ENCODE measurements at regions not wholly inside any gene's neighbourhood (a gene's known extent, or its start where the extent isn't known, plus 50 kb on each side); places are given as distances from the start of the nearest gene placed in this dataset.

DNA sequence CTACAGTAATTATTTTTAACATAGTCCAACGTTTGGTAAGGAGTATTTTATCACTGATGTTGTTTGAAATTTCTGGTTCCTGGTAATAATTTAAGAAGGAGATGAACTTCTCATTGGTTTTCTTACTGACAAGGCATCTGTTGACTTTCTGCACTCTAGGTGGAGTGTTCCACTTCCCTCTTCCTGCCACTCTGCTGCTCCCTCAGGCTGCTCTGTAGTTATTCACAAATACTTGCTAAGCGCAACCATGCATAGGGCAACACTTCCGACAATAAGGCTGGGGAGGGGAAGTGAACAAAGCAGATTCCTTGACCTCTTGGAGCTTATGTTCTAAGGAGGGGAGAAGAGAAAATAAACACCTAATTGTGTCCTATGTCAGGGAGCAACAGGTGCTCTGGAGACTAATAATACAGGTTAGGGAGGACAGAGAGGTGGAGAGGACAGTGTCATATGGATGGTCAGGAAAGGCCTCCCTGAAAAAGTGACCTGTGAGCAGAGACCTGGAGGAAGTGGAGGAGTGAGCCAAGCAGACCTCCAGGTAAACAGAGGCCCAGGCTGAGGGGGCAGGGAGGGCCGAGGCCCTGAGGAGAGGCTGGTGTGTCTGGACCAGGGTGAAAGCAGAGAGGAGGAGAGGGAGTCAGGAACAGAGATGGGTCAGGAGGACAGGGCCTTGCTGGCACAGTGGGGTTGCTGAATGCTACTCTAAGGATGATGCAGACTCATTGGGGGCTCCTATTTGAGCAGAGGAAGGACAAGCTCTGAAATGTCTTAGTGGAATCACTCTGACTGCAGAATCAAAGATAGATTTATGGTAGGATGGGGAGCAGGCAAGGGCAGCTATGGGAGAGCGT is 134.8 kb upstream of the SLC24A3 start:
- ATAC-seq, result no peak

DNA sequence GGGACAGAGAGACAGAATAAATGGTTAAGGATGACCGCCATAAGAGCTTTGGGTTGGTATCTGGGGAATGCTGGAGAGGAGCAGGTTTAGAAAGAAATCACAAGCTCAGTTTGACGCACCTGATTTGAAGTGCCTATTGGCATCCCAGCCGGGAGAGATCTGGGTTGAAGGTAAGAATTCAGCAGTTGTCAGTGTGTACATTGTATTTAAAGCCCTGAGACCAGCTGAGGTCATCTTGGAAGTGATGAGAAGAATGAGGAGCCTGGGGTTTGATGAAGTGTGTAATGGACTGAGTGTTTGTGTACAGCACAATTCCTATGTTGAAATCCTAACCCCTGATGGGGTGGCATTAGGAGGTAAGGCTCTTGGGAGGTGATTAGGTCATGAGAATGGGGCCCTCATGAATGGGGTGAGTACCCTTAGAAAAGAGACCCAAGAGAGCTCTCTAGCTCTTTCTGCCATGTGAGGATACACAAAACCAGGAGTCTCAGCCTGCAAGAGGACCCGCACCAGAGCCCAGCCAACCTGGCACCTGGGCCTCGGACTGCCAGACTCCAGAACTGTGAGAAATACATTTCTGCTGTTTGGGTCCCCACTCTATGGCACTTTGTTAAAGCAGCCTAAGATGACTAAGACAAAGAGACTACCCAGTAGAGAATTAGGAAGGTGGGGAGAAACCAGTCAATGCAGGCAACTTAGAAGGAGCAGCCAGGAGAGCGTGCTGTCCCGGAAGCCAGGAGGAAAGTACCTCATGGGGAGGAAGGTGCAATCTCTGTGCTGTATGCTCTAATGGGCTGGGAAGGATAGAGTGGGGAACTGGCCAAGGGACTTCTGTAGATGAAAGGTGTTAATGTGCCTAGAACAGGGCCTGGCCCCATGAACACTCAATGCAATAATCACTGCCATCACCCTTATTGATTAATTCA is 133.7 kb upstream of the SLC24A3 start:
- ATAC-seq (no peak), DNase-seq (no peak)

More for the DNA sequence above, 134.8 kb upstream of the SLC24A3 start:
- no peak for DNase-seq

DNA sequence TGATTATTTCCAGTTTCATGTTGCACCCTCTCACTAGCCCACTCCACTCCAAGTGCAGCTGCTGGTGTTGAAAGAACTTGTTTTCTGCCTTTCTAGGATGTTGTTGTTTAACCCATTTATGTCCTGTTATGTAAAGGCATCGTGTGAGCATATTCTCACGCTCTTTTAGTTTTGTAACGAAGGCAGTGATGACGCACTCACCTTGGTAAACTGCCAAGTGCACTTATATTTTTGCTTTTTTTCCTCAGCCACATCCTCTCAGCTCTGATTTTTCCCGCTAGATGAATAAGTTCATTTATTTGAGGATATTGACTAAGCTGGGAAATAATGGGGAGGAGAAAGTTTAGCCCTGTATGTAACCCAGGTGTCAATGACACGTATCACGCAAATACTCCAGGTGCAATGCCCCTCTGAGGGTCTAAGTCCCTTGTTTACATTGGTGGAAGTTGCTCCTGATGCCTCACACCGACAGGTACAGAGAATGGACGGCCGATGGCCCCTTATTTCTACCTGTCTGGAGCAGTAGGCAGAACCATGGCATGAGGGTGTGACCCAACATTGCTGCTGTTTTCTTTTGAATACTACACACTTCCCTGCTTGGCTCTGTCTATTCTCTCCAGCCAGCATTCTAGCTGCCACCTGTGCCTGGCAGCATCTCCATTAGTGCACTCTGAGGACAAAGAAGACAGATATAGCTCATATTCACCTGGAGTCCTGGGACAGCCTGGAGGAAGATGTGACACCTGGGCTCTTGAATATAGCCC is 132.7 kb upstream of the SLC24A3 start:
- ATAC-seq, result no peak
- no peak for DNase-seq

DNA sequence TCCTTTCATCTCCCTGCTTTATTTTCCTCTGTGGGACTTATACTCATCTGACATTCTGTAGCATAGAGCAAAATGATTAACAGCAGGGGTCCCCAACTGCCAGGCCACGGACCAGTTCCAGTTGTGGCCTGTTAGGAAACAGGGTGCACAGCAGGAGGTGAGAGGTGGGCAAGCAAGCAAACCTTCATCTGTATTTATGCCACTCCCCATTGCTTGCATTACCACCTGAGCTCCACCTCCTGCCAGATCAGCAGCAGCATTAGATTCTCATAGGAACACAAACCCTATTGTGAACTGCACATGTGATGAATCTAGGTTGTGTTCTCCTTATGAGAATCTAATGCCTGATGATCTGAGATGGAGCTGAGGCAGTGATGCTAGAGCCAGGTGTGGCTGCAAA is 130.5 kb upstream of the SLC24A3 start:
- ATAC-seq (no peak), DNase-seq (no peak)

DNA sequence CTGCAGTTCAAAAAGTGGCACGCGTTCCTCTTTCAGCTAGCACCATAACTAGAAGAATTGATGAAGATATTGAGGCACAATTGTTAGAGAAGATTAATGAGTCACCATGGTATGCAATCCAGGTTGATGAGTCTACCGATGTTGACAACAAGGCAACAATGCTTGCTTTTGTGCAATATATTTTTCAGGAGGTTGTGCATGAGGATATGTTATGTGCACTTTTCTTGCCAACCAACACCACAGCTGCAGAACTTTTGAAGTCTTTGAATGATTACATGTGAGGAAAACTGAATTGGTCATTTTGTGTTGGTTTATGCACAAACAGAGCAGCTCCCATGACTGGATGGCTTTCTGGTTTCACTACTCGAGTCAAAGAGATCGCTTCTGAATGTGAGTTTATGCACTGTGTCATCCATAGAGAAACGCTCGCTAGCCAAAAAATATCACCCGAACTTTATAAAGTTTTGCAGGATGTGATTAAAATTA is 129.3 kb upstream of the SLC24A3 start:
- DNase-seq (no peak), ATAC-seq (no peak)

DNA sequence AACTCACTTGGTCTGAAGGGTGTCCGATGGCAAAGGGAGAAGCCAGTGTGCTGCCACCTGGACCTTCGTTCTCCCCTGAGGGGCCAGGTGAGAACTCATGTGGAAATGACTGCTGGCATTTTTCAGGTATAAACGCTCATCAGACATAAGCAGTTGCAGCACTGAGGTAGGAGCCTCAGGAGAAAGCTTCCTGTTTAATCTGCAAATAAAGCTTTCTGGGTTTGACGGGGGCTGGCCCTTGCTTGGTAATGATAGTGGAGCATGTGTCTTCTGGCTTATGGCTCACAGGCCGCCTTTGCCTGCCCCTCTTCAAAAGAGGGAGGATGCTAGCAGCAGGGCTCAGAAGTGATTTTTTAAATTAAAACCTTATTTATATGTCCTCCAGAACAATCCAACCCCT is 122.1 kb upstream of the SLC24A3 start:
- no peak for DNase-seq
- ATAC-seq, result no peak

DNA sequence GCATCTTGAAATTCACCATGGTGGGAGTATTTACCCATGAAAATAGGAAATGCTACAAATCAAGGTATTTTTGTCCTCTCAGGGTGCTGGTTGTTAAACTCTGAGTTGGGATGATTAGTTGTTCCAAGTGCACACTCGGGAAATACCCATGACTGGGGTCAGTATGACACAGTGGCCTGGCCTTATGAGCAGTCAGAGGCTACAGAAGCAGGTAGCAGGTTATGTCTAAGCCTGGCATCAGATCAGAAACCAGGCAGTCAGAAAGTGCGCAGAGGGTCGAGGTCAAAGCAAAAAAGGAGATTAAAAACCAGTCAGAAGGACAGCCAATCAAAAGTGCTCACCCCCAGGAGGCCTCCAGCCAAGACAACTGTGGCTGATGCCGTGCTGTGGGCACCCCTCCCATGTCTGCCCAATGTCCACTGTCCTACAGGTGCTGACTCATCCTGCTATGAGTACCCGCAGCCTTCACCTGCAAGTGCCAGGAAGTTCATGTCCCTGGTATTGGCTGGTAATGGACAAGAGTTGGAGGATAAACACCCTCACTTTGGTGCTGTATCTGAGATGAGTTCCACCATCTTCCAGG is 117.4 kb upstream of the SLC24A3 start:
- DNase-seq (no peak), ATAC-seq (no peak)

DNA sequence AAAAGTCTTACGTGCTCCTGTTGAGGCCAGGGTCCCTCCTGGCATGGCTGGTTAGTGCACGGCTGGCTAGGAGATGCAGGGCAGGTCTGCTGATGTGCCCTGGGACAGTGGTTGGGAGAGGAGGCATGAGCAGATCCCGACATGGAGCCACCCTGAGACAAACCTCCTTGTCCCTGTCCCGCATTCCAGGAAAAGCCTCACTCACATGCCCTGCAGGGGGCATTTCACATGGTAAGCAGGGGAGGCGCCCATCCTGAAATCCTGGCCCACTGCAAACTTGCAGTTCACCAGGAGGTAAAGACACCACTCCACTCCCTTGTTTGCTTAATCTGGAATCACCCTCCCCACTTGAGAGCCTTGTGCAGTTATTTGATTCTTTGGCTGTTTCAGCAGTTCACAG is 116.7 kb upstream of the SLC24A3 start:
- no peak for ATAC-seq

DNA sequence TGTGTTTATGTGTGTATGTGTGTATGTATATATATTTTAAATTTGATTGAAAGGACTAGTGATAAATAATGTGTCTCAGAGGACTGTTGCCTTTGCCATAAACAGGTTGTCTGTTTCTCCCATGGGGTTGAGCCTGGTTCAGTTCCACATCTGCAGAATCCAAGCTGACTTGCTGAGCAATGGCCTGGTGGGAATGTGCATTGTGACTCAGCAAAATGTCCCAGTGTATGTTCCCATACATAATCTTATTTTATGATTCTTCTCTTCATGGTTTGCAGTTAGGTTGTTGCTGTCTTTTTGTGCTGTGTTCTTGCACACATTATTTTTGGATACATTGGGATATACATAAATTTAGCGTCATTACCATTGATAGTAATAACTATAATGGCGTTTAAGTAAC is 115.6 kb upstream of the SLC24A3 start:
- ATAC-seq (no peak), DNase-seq (no peak)

More for the DNA sequence above, 116.7 kb upstream of the SLC24A3 start:
- no peak for DNase-seq

DNA sequence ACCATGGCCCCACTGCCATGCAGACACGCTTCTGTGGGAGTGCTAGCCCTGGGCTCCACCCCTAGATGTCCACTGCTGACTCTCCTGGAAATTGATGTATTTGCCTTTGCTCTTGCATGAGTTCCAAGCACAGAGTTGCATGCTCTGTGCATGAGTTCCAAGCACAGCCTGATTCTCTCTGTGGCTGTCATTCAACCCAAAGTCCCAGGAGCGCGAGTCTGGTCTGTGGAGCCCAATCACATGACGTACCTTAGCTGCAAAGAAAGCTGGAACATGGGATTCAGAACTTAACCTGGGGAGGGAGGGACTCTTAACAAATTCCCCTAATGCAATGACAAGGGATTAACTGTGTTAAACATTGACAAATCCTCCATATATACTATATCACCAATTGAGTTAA is 114.3 kb upstream of the SLC24A3 start:
- DNase-seq, result no peak
- ATAC-seq, result no peak

DNA sequence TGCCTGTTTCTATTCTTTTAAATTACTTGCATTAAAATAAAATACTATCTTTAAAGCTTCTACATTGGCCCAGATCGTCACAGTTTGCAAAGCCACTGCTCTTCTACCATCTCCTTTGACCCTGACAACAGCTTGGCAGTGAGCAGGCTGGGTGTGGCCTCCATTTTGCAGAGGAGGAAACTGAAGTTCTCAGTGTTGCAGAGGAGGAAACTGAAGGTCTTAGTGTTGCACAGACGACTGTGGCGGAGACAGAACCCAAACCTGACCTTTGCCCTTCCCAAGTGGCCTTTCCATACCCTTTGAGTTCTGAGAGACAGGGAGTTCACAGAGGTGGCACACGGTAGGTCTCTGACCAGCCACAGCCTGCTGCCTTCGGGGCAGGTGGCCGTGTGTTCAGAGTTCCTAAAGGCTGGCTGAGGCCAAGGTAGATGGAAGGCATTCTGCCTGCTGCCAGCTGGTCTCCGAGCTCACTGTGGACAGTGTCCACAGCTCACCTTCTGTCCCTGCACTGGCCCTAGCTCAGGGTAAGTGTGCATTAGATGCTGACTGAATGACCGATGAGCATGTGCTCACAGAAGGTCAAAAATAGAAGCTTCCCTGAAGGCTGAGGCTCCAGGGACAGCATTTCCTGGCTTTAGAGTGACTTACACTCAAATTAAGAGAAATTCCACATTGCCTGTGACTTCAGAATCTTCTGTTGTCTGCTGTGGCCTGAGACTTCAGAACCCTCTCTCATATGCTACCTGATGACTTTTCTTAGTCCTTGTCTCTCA is 113.5 kb upstream of the SLC24A3 start:
- ATAC-seq (no peak), DNase-seq (no peak)

DNA sequence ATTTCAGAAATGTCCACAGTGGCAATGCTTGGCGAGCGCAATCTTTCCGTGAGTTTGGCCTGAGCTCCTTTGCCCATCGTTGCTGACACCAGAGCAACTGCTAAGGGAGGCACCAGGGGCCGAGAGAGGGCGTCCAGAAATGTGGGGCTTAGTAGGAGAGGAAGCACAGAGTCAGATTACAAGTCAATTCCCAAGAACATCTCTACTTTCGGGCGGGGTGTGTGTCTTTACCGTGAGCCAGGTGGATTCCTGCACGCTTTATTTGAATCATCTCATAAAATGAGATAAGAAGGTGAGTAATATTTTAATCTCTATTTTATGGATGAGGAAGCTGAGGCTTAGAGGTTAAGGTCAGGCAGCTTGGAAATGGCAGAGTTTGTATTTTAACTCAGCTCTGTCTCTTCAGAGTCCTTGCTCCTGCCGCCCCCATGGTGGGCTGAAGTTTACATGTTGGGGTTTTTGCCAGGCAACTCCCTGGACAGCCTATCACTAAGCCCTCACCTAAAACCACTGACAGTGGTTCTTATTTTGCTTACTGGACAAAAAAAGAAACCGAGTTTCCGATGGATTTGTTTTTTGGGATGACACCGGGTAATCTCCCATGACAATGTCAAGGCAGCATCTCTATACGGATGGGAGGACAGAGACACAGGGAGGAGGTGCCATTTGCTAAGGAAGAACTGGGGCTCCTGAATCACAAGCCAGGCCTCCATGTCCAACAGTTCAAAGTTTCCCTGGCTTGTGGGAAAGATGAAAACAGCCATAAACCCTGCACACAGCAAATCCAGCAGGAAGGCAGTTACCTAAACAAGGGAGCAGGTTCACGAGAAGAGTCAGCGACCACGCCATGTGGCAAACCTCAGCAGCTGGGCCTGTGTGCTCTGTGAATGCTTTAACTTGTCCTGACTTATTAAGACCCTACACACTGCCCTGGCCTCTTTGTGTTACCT is 112.6 kb upstream of the SLC24A3 start:
- no peak for DNase-seq
- no peak for ATAC-seq

DNA sequence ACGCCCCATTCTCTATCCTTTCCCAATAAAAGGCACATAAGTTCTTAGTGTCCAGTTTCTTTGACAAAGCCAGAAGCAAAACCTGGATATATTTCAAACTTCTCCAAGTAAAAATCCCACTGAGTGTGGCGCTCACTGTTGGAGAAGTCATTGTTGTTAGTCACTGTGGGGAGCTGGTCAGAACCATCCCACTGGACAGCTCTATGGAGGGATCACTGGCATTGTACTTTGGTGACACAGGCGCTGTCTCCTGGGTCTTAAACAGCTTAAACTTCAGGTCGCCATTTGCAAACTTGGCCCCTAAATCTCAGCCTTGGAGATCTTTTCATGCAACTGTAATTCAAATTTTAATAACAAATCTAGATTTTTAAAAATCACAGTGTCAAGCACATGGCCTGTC is 111.5 kb upstream of the SLC24A3 start:
- no peak for DNase-seq
- ATAC-seq, result no peak

DNA sequence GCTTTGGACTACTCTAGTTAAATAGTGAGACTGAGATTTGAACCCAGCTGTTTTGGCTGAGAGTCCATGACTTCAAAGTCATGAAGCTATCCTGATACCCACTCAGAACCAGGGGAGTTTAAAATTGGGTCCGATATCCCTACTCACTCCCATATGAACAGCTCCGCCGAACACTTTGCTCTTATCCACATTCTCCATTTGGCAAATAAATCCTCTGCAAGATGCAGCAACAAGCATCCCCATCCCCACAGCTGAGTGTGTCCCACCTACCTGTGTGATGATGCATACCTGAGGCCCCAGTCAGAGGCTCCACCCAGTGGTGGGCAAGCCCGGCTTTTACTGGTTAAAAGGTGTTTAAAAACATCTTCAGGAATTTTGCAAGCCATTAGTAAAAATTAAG is 108.3 kb upstream of the SLC24A3 start:
- ATAC-seq (no peak), DNase-seq (no peak)

DNA sequence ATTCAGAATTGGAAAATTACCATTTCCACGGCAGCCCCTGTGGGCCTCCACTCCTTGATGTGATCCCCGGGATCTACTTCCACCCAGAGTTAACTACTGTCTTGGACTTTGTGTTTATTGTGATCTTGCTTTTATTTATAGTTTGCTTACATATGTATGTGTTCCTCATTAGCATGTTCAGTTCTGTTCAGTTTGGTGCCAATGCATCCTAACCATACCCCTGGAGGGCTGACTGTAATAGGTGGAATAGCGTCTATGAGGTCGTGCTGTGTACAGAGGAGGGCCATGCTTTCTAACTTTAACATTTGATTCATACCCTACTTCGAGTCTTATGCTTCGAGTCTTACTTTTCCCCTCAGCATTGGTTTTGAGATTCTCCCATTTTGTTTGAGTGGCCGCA is 104.3 kb upstream of the SLC24A3 start:
- ATAC-seq (no peak), DNase-seq (no peak)

DNA sequence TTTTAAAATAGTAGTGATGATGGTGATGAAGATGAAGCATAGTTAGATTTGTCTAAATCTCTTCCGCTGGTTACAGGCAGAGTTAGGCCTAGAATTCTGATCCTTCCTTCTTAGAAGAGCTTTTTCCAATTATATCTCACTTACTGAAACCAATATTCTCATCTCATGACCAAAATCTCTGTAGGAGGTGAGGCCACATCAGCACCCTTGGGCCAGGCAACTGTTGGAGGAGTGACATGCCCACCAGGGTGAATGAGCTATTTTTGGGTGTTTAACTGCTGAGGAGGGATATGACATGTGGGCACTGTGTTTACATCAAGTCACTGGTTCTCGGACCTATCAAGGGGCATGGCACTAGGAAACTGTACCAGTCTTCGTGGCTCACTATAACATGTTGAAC is 102.2 kb upstream of the SLC24A3 start:
- DNase-seq (no peak), ATAC-seq (no peak)

DNA sequence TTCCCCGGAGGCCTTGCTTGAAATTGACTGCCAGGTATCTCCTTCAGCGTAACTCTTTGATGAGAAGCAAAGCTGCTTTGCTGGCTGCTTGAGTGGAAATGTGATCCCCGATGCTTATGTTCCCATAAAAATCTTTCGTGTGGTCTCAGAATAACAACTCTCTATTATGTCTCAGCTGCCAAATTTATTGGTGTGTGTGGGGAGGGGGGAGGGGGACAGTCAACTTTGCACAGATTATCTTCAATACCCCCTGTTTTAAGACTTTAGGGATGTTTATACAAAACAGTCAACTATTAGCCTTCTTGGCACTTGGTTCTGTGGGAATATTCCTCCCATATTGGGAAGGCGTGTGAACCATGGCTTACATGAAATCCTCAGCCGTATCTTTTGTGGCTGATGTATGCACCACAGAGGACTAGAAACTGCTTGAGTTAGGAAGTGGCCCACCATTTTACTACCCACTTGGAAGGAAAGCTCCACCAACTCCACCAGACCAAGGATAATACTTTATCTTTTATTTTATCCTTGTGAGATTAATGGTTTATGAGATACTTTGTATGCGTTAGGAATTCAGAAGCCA is 101.5 kb upstream of the SLC24A3 start:
- no peak for ATAC-seq
- DNase-seq, result no peak

DNA sequence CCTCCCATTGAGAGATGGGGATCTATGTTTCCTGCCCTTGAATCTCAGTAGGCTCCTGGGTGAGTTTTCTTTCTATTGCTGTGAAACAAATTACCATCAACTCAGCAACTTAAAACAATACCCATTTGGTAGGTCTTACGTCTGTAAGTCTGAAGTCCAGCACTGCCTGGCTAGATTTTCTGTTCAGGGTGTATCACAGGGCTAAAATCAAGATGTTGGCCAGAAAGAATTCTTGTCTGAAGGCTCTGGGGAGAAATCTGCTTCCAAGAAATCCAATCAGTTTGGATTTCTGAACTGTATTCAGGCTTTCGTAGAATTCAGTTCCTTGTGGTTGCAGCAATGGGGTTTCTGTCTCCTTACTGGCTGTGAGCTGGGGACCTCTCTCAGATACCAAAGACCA is 99.6 kb upstream of the SLC24A3 start:
- ATAC-seq (no peak), DNase-seq (no peak)

DNA sequence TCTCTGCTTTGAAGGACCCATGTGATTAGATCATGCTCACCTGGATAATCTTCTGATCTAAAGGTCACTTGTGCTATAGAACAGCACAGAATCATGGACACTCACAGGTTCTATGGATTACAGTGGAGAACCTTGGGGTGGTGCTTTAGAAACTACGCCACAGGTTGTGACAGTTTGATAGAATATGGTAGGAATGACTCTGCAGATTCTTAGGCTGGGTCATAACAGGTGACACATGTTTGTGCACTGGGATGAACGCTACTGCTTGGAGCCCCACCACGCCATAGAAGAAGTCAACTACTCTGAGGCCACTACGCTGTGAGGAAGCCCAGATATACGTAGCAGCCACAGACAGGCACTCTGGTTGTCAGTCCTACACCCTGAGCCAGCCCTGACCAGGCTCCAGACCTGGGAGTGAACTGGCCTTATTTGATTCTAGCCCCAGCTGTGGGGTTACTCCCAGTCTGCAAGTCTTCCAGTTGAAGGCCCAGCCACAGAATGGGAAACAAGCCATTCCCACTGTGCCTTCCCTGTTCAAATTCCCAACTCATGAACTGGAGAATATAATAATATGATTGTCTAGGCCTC is 99.0 kb upstream of the SLC24A3 start:
- ATAC-seq, result no peak
- DNase-seq, result no peak

Data from stimulated activated naive CD8-positive, alpha-beta T cell treated with anti-CD3 and anti-CD28 coated beads, Interleukin-15, Interleukin-2, amounts not matched to agents 100 U/mL and 50 U/mL, for 24 hours (primary cell).